K562 (cell line): ENCODE measurements at regions not wholly inside any gene's neighbourhood (a gene's known extent, or its start where the extent isn't known, plus 50 kb on each side); places are given as distances from the start of the nearest gene placed in this dataset.

Experiments used
- CBFB ChIP-seq: sonication (generic); formaldehyde crosslinking; IDR thresholded peaks from 2 replicates; pipeline ENCODE4 v1.4.0; 2020; ENCODE audit warnings: mild to moderate bottlenecking, missing genetic modification reagents
- IRF9 ChIP-seq: fragments of 450-650 bp; IDR thresholded peaks from 2 replicates; pipeline ENCODE4 v1.6.1; 2016; ENCODE audit warnings: missing biosample characterization, missing genetic modification characterization
- ZNF318 ChIP-seq, 2 experiments: fragments of 450-650 bp; IDR thresholded peaks; 2 replicates each; pipeline ENCODE4 v1.6.1; 2016; ENCODE audit warnings: mild to moderate bottlenecking in 2 of 2, borderline replicate concordance in 1 of 2, low read depth in 1 of 2, moderate library complexity in 1 of 2

GRCh38 chr5:6903934-6904333 lies 190.7 kb downstream of the TENT4A start (continued):
- TF ChIP-seq ZNF318 (IDR thresholded peaks at IDR 0.05; ENCODE audit: borderline replicate concordance in 1 of 2, low read depth in 1 of 2): no peak
- TF ChIP-seq CBFB (CRISPR knock-in tag): no peak
- TF ChIP-seq IRF9 (tag): no peak
